H9 (cell line): ENCODE measurements at regions not wholly inside any gene's neighbourhood (a gene's known extent, or its start where the extent isn't known, plus 50 kb on each side); places are given as distances from the start of the nearest gene placed in this dataset.

ENCODE experiments used
- DNase-seq: peaks from one replicate; pipeline ENCODE4 v3.0.0-alpha.2; 2017
- H2AFZ ChIP-seq: one replicate; pipeline ENCODE4 v1.6.1; 2013; ENCODE audit warnings: mild to moderate bottlenecking, low read length, control low read depth, moderate library complexity
- H2AK5ac ChIP-seq: 2 replicates; pipeline ENCODE4 v1.6.1; 2013; ENCODE audit warnings: low read length, control low read depth, mixed read lengths; ENCODE audit not compliant: insufficient read length
- H2BK120ac ChIP-seq: one replicate; pipeline ENCODE4 v1.6.1; 2013; ENCODE audit warnings: low read depth, mild to moderate bottlenecking, low read length, control low read depth, inconsistent platforms; ENCODE audit not compliant: poor library complexity, severe bottlenecking
- H2BK12ac ChIP-seq: 2 replicates; pipeline ENCODE4 v1.6.1; 2013; ENCODE audit warnings: low read length, control low read depth, mixed read lengths, low read depth; ENCODE audit not compliant: insufficient read length
- H2BK15ac ChIP-seq: 2 replicates; pipeline ENCODE4 v1.6.1; 2013; ENCODE audit warnings: low read depth, low read length, control low read depth
- H2BK20ac ChIP-seq: one replicate; pipeline ENCODE4 v1.6.1; 2013; ENCODE audit warnings: low read depth, mild to moderate bottlenecking, low read length, control low read depth, inconsistent platforms; ENCODE audit not compliant: poor library complexity, severe bottlenecking
- H2BK5ac ChIP-seq: 2 replicates; pipeline ENCODE4 v1.6.1; 2013; ENCODE audit warnings: low read length, control low read depth, mixed read lengths; ENCODE audit not compliant: insufficient read length
- H3K14ac ChIP-seq: 2 replicates; pipeline ENCODE4 v1.6.1; 2013; ENCODE audit warnings: low read length, control low read depth; ENCODE audit not compliant: insufficient read depth
- H3K18ac ChIP-seq: 2 replicates; pipeline ENCODE4 v1.6.1; 2013; ENCODE audit warnings: low read depth, mild to moderate bottlenecking, mixed read lengths, low read length, control low read depth; ENCODE audit not compliant: insufficient read length
- H3K23ac ChIP-seq: 2 replicates; pipeline ENCODE4 v1.6.1; 2013; ENCODE audit warnings: low read length, control low read depth, mixed read lengths, low read depth; ENCODE audit not compliant: insufficient read length
- H3K23me2 ChIP-seq: 2 replicates; pipeline ENCODE4 v1.6.1; 2013; ENCODE audit warnings: low read depth, mild to moderate bottlenecking, mixed read lengths, low read length, control low read depth; ENCODE audit not compliant: insufficient read length, poor library complexity, severe bottlenecking
- H3K27ac ChIP-seq: 2 replicates; pipeline ENCODE4 v1.5.1; 2013; ENCODE audit warnings: low read length, control low read depth, mixed read lengths, low read depth; ENCODE audit not compliant: insufficient read length
- H3K27me3 ChIP-seq: 2 replicates; pipeline ENCODE4 v1.6.1; 2013; ENCODE audit warnings: low read length, control low read depth, inconsistent platforms; ENCODE audit not compliant: insufficient read depth
- H3K4ac ChIP-seq: 2 replicates; pipeline ENCODE4 v1.6.1; 2013; ENCODE audit warnings: low read depth, mild to moderate bottlenecking, control low read depth, inconsistent platforms, low read length, moderate library complexity
- H3K4me1 ChIP-seq: 2 replicates; pipeline ENCODE4 v1.6.1; 2013; ENCODE audit warnings: low read length, control low read depth, inconsistent platforms; ENCODE audit not compliant: insufficient read depth
- H3K4me2 ChIP-seq: 2 replicates; pipeline ENCODE4 v1.6.1; 2013; ENCODE audit warnings: low read length, control low read depth, mixed read lengths; ENCODE audit not compliant: insufficient read length, insufficient read depth
- H3K56ac ChIP-seq: 2 replicates; pipeline ENCODE4 v1.6.1; 2013; ENCODE audit warnings: low read depth, mild to moderate bottlenecking, mixed read lengths, low read length, control low read depth; ENCODE audit not compliant: insufficient read length
- H3K79me1 ChIP-seq: 2 replicates; pipeline ENCODE4 v1.6.1; 2013; ENCODE audit warnings: low read depth, mild to moderate bottlenecking, moderate library complexity, low read length, control low read depth, inconsistent platforms; ENCODE audit not compliant: insufficient read depth, poor library complexity, severe bottlenecking
- H3K79me2 ChIP-seq: 2 replicates; pipeline ENCODE4 v1.6.1; 2013; ENCODE audit warnings: low read length, control low read depth, inconsistent platforms; ENCODE audit not compliant: insufficient read depth
- H3K9ac ChIP-seq: 2 replicates; pipeline ENCODE4 v1.6.1; 2013; ENCODE audit warnings: low read length, control low read depth, mixed read lengths; ENCODE audit not compliant: insufficient read length; ENCODE audit errors: extremely low read depth
- H3K9me3 ChIP-seq: one replicate; pipeline ENCODE4 v1.6.1; 2013; ENCODE audit warnings: low read depth, low read length, inconsistent platforms; ENCODE audit not compliant: control insufficient read depth
- H3T11ph ChIP-seq: one replicate; pipeline ENCODE4 v1.6.1; 2013; ENCODE audit warnings: mild to moderate bottlenecking, low read length, control low read depth, inconsistent platforms
- H4K20me1 ChIP-seq: one replicate; pipeline ENCODE4 v1.6.1; 2013; ENCODE audit not compliant: control insufficient read depth, insufficient read length, insufficient read depth
- H4K5ac ChIP-seq: 2 replicates; pipeline ENCODE4 v1.6.1; 2013; ENCODE audit warnings: low read depth, mild to moderate bottlenecking, mixed read lengths, low read length, control low read depth; ENCODE audit not compliant: insufficient read length
- H4K8ac ChIP-seq: replicated peaks from 2 replicates; pipeline ENCODE4 v1.6.1; 2013; ENCODE audit warnings: low read length, control low read depth, mixed read lengths, low read depth; ENCODE audit not compliant: insufficient read length
- H4K91ac ChIP-seq: 2 replicates; pipeline ENCODE4 v1.6.1; 2013; ENCODE audit warnings: low read depth, mild to moderate bottlenecking, moderate library complexity, mixed read lengths, low read length, control low read depth; ENCODE audit not compliant: insufficient read length
- H3K27ac Mint-ChIP-seq, 3 experiments: 2 replicates in 2 of 3; 3 replicates in 1 of 3; pipeline ENCODE4 v1.8.0; 2020 to 2021; ENCODE audit warnings: mixed read lengths in 3 of 3, mild to moderate bottlenecking in 1 of 3, moderate library complexity in 1 of 3
- H3K27me3 Mint-ChIP-seq: 2 replicates; pipeline ENCODE4 v1.8.0; 2021; ENCODE audit warnings: low read depth, mild to moderate bottlenecking, moderate library complexity, mixed read lengths
- H3K36me3 Mint-ChIP-seq, 3 experiments: 2 replicates in 2 of 3; 3 replicates in 1 of 3; pipeline ENCODE4 v1.8.0; 2020 to 2021; ENCODE audit warnings: low read depth in 3 of 3, mixed read lengths in 3 of 3; ENCODE audit not compliant: insufficient read depth in 1 of 3
- H3K4me1 Mint-ChIP-seq, 2 experiments: 2 replicates each; pipeline ENCODE4 v1.8.0; 2020; ENCODE audit warnings: mixed read lengths in 2 of 2
- H3K4me3 Mint-ChIP-seq, 2 experiments: 2 replicates in 1 of 2; 3 replicates in 1 of 2; pipeline ENCODE4 v1.8.0; 2020 to 2021; ENCODE audit warnings: mild to moderate bottlenecking in 2 of 2, mixed read lengths in 2 of 2, moderate library complexity in 1 of 2
- H3K9me3 Mint-ChIP-seq, 2 experiments: 2 replicates in 1 of 2; 3 replicates in 1 of 2; pipeline ENCODE4 v1.8.0; 2020; ENCODE audit warnings: mild to moderate bottlenecking in 2 of 2, mixed read lengths in 2 of 2, moderate library complexity in 1 of 2
- CTCF ChIP-seq: fragments of 200-600 bp; sonication (generic); conservative IDR thresholded peaks from 3 replicates; pipeline ENCODE4 v1.8.0; 2021; ENCODE audit warnings: antibody characterized with exemption, mild to moderate bottlenecking
- WGBS: extraction: QIAGEN DNeasy Blood & Tissue Kit; methylation state at CpG from one replicate; pipeline ENCODE4 v1.1.7; 2013; ENCODE audit warnings: missing lambda C conversion rate, low lambda C conversion rate, mixed read lengths; ENCODE audit not compliant: insufficient read length; ENCODE audit errors: extremely low coverage; 5-methylcytosine and 5-hydroxymethylcytosine counted together

DNA sequence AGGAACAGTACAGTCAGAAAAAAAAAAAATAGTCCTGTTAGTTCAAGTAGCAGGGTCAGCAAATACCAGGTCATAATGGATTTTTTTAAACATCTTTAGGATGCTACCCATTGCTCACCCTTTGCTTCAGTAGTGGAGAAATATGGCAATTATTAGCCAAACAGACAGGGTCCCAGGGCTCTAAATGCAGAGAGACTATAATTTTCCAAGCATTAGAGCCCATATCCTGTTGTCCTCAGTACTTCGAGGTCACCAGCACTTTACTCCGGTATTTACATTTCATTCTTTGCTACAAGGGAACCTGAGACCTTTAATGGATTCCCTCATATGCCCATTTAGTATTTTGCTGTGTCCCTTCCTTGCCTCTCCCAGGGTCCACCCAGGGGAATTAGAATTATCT, 1562.9 kb upstream of the TENM3 start:
- no peak overlapping the region for H2BK5ac ChIP-seq
- Mint-ChIP-seq H3K27ac (no peak overlapping the region), H3K27me3 (no peaks in the 10 kb centered on the region), H3K36me3 (no peaks in the 10 kb centered on the region), H3K9me3 (no peaks in the 10 kb centered on the region; a peak in 2 of 5 replicates), H3K4me1 (peaks cover 2% of the 10 kb centered on the region in 2 experiments), H3K4me3 (no peak overlapping the region)
- no peak overlapping the region for H2BK12ac ChIP-seq
- H3K9ac ChIP-seq = no peak overlapping the region
- H3K27ac ChIP-seq = no peak overlapping the region
- no CpG with 5 or more reads among the region's 2 CpGs for WGBS
- DNase-seq = no peak
- H2BK15ac ChIP-seq = no peak overlapping the region
- no peaks in the 10 kb centered on the region for H3K9me3 ChIP-seq
- no peak overlapping the region for H3K4me2 ChIP-seq
- no peak overlapping the region for H4K8ac ChIP-seq
- H2BK120ac ChIP-seq = no peak overlapping the region
- no peaks in the 10 kb centered on the region for H3K23me2 ChIP-seq
- no peaks in the 10 kb centered on the region for H3K79me1 ChIP-seq
- H3K14ac ChIP-seq = no peak overlapping the region
- no peaks in the 10 kb centered on the region for H4K20me1 ChIP-seq
- no peak overlapping the region for H3T11ph ChIP-seq
- H4K5ac ChIP-seq = no peak overlapping the region
- no peak overlapping the region for H3K56ac ChIP-seq
- no peak overlapping the region for H2BK20ac ChIP-seq
- peaks cover 1% of the 10 kb centered on the region; the same call in 1 of the 2 replicates for H3K4me1 ChIP-seq
- H3K79me2 ChIP-seq = no peaks in the 10 kb centered on the region
- no peak overlapping the region for H3K23ac ChIP-seq
- H3K18ac ChIP-seq = no peak overlapping the region
- no peak for TF ChIP-seq CTCF
- H4K91ac ChIP-seq = no peak overlapping the region
- no peak overlapping the region for H2AK5ac ChIP-seq
- H3K4ac ChIP-seq = no peak overlapping the region
- H3K27me3 ChIP-seq = no peaks in the 10 kb centered on the region
- H2AFZ ChIP-seq = no peak overlapping the region
